ENCODE measurements at regions not wholly inside any gene's neighbourhood (a gene's known extent, or its start where the extent isn't known, plus 50 kb on each side); places are given as distances from the start of the nearest gene placed in this dataset.
"Not testable (repeated sequence)": the region's sequence is repeated elsewhere in the genome, so short reads cannot be mapped to it uniquely, and the experiment has no call there.

GRCh38 chr5:101035425-101035824 lies 132.3 kb upstream of the ST8SIA4 start:
- Histone ChIP-seq H3K27me3 (no peaks in the 10 kb centered on the region), H3K4me1 (no peaks in the 10 kb centered on the region), H3K27ac (no peak overlapping the region), H3K4me3 (no peak overlapping the region), H3K9me3 (replicated peaks) (no peaks in the 10 kb centered on the region), H3K36me3 (no peaks in the 10 kb centered on the region)
- DNase-seq, result no peak

GRCh38 chr5:101024299-101024698 lies 121.2 kb upstream of the ST8SIA4 start:
- H3K27me3 ChIP-seq, result no peaks in the 10 kb centered on the region
- no peak overlapping the region for H3K27ac ChIP-seq
- DNase-seq, result no peak
- no peaks in the 10 kb centered on the region for H3K9me3 ChIP-seq (replicated peaks)
- no peaks in the 10 kb centered on the region for H3K4me1 ChIP-seq
- no peaks in the 10 kb centered on the region for H3K36me3 ChIP-seq
- H3K4me3 ChIP-seq, result no peak overlapping the region

- Histone ChIP-seq H3K27ac (no peak overlapping the region), H3K36me3 (no peaks in the 10 kb centered on the region), H3K4me1 (no peaks in the 10 kb centered on the region), H3K4me3 (no peak overlapping the region), H3K9me3 (replicated peaks) (no peaks in the 10 kb centered on the region), H3K27me3 (no peaks in the 10 kb centered on the region)
- no peak for DNase-seq
Measured at GRCh38 chr5:101018299-101018698, 115.2 kb upstream of the ST8SIA4 start.

GRCh38 chr5:101012880-101013279 lies 109.8 kb upstream of the ST8SIA4 start:
- Histone ChIP-seq H3K36me3 (no peaks in the 10 kb centered on the region), H3K9me3 (replicated peaks) (no peaks in the 10 kb centered on the region), H3K27me3 (no peaks in the 10 kb centered on the region), H3K4me1 (no peaks in the 10 kb centered on the region), H3K27ac (no peak overlapping the region), H3K4me3 (no peak overlapping the region)
- no peak for DNase-seq

GRCh38 chr5:101009758-101010519 lies 106.9 kb upstream of the ST8SIA4 start:
- H3K27ac ChIP-seq, result no peak overlapping the region
- no peaks in the 10 kb centered on the region for H3K27me3 ChIP-seq
- H3K4me1 ChIP-seq, result no peaks in the 10 kb centered on the region
- H3K36me3 ChIP-seq, result no peaks in the 10 kb centered on the region
- no peaks in the 10 kb centered on the region for H3K9me3 ChIP-seq (replicated peaks)
- H3K4me3 ChIP-seq, result no peak overlapping the region
- DNase-seq, result no peak

- no peak overlapping the region for H3K27ac ChIP-seq
- no peaks in the 10 kb centered on the region for H3K36me3 ChIP-seq
- no peaks in the 10 kb centered on the region for H3K4me1 ChIP-seq
- H3K9me3 ChIP-seq (replicated peaks), result no peaks in the 10 kb centered on the region
- DNase-seq, result no peak
- no peak overlapping the region for H3K4me3 ChIP-seq
- no peaks in the 10 kb centered on the region for H3K27me3 ChIP-seq
Measured at GRCh38 chr5:100992354-100992753, 89.3 kb upstream of the ST8SIA4 start.

GRCh38 chr5:100983601-100984000 lies 80.5 kb upstream of the ST8SIA4 start:
- not testable (repeated sequence) for H3K9me3 ChIP-seq (replicated peaks); H3K4me1 ChIP-seq; H3K27me3 ChIP-seq; DNase-seq; H3K36me3 ChIP-seq; H3K27ac ChIP-seq; H3K4me3 ChIP-seq

GRCh38 chr5:100974082-100974481 lies 71.0 kb upstream of the ST8SIA4 start:
- H3K27me3 ChIP-seq, result no peaks in the 10 kb centered on the region
- H3K9me3 ChIP-seq (replicated peaks), result no peaks in the 10 kb centered on the region
- H3K4me1 ChIP-seq, result peaks cover 4% of the 10 kb centered on the region; the same call in 1 of the 2 replicates
- DNase-seq, result no peak
- no peaks in the 10 kb centered on the region for H3K36me3 ChIP-seq
- H3K27ac ChIP-seq, result no peak overlapping the region
- H3K4me3 ChIP-seq, result no peak overlapping the region

GRCh38 chr5:100970646-100971255 lies 67.7 kb upstream of the ST8SIA4 start:
- H3K9me3 ChIP-seq (replicated peaks), result no peaks in the 10 kb centered on the region
- H3K27me3 ChIP-seq, result no peaks in the 10 kb centered on the region
- no peaks in the 10 kb centered on the region for H3K36me3 ChIP-seq
- no peak overlapping the region for H3K27ac ChIP-seq
- peak; percentile 3 to 57 for DNase-seq
- peaks cover 4% of the 10 kb centered on the region; the same call in 1 of the 2 replicates for H3K4me1 ChIP-seq
- no peak overlapping the region for H3K4me3 ChIP-seq

- Histone ChIP-seq H3K27ac (no peak overlapping the region), H3K4me1 (no peaks in the 10 kb centered on the region), H3K36me3 (no peaks in the 10 kb centered on the region), H3K9me3 (replicated peaks) (no peaks in the 10 kb centered on the region), H3K27me3 (no peaks in the 10 kb centered on the region), H3K4me3 (no peak overlapping the region)
- DNase-seq, result no peak
Measured at GRCh38 chr5:100965291-100965690, 62.2 kb upstream of the ST8SIA4 start.

Data from SJCRH30 (cell line).